ENCODE measurements at regions not wholly inside any gene's neighbourhood (a gene's known extent, or its start where the extent isn't known, plus 50 kb on each side); places are given as distances from the start of the nearest gene placed in this dataset.
"Not testable (repeated sequence)": the region's sequence is repeated elsewhere in the genome, so short reads cannot be mapped to it uniquely, and the experiment has no call there.

DNA sequence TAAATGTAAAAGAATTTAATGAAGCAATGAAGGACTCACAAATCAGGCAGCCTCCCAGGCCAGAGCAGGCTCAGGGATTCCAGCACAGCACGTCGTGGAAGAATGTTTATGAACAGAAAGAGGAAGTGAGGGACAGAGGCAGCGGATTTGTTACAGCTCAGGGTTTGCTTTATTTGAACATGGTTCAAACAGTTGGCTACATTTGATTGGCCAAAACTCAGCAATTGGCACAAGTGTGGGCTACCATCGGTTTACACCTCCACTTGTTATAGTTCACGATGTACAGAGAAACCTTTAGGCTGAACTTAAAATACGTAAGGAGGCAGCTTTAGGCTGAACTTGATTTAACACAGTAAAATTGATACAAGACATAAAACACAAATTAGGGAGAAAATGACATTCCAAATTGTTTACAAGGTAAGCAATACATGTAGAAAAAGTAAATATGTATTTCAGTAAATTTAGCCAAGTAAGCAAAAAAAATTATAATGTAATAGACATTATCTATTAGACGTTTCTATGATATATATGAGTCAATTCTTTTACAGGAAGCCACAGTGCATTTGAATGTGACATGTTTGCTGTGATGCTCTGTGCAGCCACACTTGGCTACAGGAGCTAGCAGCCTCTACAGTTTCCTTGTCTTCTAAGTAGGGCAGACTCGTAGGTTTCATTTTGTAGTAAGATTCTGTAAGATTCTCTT, 126.5 kb downstream of the ADSS2 start:
- no peak for DNase-seq

DNA sequence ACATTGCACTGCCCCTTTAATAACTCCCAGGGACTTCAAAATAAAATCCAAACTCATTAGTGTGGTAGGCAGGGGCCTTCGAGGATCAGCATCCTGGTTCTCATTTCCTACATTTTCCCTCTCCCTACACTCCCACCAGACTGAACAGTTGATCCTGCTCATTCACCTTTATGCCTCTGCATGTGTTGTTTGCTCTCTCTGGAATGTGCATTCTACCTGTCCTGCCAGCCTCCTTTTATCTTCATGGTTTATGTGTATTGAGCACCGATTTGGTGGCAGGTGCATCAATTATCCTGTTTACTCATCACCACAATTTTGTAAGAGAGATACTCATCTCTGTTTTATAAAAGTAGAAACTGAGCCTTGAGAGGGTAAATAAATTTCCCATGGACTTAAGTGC, 125.0 kb downstream of the ADSS2 start:
- no peak for DNase-seq

DNA sequence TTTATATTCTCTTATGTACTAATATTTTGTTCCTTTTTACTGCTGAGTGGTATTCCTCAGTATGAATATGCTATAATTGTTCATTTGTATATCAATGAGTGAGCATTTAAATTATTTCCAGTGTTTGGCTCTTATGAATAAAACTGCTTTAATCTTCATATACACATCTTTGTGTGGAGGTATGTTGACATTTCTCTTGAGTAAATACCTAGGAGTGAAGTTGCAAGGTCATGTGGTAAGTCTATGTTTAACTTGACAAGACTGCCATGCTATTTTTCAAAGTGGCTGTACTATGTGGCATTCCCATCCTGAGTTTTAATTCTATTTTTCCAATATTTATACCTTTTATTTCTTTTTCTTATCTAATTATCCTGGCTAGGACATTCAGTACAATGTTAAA, 124.2 kb downstream of the ADSS2 start:
- DNase-seq: no peak

DNA sequence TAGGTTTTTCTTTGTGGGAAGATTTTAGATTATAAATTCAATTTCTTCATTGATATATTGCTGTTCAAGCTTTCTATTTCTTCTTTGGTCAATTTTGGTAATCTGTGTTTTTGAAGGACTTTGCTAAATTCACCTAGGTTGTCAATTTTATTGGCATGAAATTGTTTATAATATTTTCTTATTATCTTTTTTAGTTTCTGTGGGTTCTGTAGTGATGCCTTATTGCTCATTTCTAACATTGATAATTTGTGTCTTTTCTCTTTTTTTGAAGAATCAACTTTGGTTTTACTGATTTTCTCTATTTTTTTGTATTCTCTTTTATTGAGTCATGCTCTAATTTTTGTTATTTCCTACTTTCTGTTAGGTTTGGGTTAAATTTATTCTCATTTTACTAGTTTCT, 123.2 kb downstream of the ADSS2 start:
- no peak for DNase-seq

DNA sequence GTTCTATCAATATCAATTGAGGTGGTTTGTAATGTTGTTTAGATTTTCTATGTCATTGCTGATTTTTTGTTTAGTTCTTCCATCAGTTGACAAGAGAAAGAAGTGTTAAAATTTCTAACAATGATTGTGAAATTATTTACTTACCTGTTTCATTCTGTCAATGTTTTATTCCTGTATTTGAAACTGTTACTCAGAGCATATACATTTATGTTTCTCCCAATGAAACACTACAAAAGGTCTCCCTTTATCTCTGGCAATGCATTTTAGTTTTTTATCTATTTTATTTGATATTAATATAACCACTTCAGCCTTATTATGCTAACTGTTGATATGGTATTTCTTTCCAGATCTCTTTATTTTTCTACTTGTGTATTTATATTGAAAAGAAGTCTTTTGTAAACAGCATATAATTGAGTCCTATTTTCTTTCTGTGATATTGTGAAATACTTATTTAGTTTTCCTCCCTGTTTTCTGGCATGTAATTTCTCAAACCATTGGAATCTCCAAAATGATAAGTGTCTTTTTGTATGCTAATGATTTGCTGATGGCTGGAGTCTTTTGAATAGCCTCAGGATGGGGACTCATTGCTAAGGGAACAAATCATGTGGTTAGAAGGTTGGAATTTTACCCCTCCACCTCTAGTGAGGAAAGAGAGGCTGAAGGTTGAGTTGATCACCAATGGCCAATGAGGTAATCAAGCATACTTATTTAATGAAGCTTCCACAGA, 122.0 kb downstream of the ADSS2 start:
- no peak for DNase-seq

DNA sequence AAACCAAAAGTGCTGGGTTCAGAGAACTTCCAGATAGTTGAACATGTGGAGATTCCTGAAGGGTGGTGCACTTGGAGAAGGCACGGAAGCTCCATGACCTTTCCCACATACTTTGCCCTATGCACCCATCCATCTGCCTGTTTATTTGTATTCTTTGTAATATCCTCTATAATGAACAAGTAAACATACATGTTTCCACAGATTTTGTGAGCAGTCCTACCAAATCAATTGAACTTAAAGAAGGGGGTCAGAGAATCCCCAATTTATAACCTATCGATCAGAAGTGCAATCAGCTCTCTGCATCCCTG, 121.4 kb downstream of the ADSS2 start:
- DNase-seq: no peak

DNA sequence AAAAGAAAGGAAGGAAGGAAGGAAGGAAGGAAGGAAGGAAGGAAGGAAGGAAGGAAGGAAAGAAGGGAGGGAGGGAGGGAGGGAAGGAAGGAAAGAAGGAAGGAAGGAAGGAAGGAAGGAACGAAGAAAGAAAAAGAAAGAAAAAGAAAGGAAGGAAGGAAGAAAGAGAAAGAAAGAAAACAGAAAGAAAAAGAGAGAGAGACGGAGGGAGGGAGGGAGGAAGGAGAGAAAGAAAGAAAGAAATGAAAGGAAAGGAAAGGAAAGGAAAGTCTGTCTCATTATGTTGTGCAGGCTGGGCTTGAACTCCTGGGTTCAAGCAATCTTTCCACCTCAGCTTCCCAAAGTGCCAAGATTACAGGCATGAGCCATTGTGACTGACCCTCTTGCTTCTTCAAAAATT, 118.9 kb downstream of the ADSS2 start:
- not testable (repeated sequence) for DNase-seq

DNA sequence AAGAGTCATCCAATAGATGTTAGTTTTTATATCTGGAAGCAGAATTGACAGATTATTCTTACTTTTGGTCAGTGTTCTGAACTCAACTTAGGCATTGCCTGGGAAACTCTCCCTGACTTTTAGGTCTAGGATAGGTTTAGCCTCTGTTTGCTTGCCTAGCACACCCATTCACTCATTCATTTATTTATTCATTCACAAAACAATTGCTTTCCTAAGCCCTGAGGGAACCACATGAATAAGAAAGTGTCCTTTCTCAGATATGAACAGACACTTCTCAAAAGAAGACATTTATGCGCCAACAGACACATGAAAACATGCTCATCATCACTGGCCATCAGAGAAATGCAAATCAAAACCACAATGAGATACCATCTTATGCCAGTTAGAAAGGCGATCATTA, 117.4 kb downstream of the ADSS2 start:
- not testable (repeated sequence) for DNase-seq

DNA sequence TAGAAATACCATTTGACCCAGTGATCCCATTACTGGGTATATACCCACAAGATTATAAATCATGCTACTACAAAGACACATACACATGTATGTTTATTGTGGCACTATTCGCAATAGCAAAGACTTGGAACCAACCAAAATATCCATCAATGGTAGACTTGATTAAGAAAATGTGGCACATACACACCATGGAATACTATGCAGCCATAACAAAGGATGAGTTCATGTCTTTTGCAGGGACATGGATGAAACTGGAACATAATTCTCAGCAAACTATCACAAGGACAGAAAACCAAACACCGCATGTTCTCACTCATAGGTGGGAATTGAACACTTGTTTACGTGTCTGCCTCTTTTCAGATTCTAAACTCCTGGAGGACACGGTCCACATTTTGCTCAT, 116.9 kb downstream of the ADSS2 start:
- not testable (repeated sequence) for DNase-seq

DNA sequence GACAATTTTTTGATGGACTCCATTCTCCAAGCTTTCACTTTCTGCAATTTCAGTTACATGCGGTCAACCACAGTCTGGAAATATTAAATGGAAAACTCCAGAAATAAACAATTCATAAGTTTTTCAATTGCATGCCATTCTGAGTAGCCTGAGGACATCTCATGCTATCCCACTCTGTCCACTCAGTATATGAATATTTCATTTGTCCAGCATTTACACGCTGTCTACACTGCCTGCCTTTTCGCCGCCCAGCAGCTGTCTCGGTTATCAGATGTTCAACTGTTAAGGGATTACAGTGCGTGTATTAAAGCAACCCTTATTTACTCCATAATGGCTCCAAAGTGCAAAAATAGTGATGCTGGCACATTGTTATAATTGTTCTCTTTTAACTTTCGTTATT, 116.3 kb downstream of the ADSS2 start:
- DNase-seq: no peak

DNA sequence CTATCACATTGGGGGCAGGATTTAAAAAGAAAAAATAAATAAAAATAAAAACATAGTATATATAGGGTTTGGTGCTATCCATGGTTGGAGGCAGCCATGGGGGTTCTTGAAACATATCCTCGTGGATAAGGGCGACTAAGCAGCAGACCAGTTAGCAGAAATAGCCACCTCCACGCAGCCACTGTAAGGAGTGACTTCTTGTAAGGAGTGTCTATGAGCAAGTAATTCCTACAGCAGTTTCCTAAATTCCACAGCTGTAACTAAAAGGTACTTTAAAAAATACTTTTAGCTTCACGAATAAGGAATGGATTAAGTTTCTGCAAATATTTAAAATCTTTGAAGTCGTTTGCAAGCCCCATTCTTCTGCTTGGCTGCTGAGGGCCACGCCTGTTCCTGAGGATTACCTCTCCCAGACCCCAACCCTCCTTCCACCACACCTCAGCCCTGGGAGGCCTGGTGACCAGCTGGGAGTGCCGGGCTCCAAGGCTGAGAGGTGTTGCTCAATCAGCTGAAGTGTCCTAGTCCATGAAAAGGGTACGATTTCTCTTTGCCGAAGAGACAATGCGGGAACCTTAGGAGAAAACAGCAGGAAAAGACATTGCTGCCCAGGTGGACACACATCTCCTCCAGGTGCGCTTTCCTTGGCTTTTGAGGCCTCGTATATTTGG, 115.3 kb downstream of the ADSS2 start:
- DNase-seq: no peak

DNA sequence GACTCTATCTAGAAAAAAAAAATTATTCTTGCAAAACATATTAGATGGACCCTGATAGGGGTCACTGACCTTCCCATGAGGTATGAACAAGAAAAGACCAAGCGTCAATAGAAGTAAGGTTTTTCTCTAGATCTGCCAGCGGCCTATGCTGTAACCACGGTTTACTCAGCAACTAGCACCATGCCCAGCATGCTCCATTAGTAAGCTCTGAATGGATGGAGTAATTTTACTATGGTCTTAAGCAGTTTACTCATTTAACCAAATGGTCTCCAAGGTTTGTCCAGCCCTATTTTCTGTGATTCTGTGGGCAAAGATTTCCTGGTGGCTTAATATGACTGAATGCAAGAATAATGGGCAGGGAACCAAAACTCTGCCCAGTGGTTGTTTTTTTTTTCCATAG, 113.9 kb downstream of the ADSS2 start:
- no peak for DNase-seq

DNA sequence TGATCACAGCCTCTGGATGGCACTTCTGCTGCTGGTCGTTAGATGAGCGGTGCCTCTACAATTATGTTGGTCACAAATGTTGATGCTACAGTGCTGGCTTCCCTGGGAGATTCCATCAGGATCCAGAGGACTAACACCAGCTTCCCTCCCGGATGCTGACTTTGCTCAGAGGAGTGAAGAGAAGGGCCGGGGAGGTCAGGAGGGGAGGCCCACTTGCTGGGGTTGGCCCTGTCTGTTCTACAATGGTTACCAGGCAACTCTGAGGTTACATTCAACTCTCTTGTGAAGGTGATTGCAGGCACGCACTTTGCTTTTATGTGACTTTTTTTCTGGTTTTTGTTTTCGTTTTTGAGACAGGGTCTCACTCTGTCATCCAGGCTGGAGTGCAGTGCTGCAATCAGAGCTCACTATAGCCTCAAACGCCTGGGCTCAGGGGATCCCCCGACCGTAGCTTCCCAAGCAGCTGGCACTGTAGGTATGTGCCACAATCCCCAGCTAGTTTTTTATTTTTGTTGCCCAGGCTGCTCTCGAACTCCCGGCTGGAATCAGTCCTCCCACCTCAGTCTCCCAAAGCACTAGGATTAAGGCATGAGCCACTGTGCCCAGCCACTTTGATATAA, 112.5 kb downstream of the ADSS2 start:
- no peak for DNase-seq

DNA sequence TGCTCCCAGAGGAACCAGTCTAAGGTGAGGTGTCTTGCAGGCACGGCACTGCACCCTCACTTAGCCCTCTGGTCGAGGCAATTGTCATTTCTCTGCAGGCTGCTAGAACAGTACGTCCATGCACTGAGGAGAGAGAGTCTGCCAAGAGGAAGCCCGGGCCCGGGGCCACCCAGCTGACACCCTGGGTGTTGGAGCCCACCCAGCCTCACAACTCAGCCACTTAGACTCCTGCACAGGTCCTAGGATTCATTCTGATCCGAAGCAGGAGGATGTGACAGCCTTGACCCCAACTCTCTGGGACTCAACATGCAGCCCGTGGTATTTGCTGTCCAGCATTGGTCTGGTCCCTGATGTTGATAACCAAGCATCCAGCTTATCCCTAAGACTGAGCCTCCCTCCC, 111.9 kb downstream of the ADSS2 start:
- DNase-seq: no peak

DNA sequence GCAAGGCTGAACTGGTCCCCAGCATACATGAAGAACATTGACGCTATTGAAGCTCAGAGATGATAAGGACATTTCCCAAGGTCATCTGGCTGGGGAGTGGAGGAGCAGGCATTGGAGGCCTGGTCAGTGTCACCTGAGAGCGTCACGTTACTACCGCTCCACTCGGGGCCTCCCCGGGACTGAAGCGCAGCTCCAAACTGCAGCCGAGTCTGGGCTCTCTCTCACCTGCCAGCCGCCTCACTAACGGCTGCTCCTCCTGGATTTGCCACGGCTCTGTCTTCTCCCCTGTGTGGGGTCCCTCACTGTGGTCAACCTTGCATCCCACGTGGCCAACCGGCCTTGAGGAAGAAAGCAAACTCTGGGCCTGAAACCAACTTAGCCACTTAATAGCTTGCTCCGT, 111.3 kb downstream of the ADSS2 start:
- no peak for DNase-seq

DNA sequence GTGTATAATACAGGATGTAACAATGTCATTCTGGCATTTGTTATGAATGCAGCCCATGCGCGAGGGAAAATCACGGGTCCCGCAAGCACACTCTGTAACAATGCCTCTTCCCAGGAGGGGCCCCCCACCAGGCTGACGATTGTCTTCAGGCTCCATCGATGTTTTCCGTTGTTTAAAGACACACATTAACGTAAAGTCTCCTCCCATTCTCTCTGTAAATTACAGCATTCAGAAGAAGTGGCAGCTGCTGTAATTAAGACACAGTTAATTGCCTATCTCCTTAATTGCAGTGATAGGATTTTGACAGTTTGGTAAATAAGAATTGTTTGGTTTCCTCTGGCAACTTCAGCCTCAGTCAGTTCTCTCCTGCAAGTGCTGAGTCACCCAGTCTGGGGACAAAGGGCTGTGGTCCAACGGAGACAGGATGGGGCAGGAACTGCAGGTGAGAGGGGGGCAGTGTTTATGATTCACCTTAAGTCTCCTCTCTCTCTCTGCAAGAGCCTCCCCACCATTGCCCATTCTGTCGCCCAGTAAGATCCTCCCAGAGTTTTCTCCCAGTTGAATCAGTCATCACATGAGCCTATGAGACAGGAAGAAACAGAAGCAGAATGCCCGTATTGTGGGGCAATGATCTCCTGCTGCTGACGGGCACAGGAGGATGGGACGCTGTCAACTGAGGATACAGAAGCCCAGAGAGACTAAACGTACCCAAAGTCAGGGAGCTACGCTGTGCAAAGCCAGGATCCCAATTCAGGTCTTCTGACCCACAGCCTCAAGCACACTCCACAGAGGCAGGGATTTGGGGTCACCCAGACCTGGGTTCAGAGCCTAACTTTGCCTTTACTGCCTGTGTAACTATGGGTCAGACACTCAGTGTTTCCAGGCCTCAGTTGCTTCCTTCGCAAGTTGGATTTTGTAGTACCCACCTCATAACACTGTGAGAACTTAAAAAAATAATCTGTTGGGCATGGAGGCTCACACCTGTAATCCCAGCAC, 110.0 kb downstream of the ADSS2 start:
- DNase-seq: no peak

DNA sequence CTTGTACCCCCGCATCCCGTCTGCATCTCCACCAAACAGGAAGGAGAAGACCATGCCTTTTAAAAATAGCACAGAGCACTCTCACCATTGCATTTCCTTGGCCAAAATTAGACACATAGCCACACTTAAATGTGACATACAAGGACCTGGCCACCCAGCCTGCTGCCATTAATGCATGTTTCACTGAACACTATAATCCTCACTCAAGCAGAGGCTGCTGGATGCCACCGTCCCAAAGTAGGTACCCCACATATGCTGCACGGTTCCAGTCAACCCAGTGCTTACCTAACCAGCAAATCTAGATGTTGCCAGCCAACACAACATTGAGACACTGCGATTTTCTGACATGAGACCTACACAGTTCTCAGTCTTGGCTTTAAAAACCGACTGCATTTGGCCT, 107.7 kb downstream of the ADSS2 start:
- no peak for DNase-seq

DNA sequence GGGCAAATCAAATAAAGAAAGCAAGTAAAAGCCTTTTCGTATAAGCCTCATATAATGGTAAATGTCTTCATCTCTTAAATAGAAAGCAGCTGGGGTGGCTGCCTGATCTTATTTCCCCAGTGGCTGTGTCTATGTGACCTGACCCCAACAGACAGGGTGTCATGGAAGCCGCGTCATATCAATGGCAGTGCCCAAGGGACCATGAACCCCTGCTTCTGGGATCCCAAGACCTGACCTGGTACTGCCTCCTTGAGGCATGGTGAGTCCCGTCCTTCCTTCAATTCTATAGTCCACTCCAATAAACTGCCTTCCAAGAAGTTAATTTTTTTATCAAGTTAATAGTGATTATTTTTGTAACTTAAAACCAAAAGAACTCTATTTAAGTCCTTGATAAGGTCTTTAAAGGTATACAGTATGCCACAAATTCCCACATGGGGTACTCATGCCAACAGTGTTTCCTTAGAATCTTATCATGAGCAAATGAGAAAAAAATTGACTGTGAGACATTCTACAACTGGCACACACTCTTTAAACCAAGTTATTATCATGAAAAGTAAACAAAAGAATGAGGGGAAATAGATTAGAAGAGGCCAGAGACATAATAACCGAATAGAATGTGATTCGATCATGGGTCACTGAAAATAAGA, 104.6 kb downstream of the ADSS2 start:
- DNase-seq: no peak

DNA sequence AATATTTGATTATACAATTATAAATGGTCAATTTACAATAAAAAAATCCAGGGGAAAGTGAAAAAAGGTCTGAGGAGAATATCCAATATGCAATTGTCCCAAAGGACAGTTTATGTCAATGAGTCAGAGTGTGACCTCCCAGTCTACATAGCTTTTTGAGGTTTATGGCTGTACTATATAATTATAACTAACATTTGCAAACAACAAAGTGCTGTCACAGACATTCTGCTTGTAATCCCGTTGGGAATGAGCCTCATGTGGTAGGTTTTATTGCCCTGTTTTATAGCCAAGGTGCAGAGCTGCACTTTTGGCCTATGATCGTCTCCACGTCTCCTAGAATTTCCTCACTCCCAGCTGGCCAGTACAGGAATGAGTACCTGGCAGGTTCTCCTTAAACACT, 103.8 kb downstream of the ADSS2 start:
- DNase-seq: no peak

DNA sequence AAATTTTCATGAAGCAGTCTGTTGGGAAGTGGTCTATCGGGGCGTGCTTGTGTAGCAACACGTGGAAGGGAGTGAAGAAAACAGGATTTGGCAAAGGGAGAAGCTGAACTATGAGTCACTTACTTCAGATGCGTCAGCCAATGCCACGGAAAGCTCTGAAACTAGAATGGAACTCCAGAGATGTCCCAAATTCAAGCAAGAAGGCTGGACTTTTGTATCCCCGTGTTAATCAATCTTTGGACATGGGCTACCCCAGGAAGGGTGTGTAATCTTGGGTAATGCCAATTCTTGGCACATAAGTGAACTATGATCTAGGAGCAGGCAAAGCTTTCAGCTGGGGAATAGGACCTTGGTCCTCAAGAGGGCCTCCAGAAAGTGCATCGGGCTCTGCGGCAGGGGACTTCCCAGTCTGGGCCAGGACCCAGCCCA, 102.6 kb downstream of the ADSS2 start:
- DNase-seq: no peak

DNA sequence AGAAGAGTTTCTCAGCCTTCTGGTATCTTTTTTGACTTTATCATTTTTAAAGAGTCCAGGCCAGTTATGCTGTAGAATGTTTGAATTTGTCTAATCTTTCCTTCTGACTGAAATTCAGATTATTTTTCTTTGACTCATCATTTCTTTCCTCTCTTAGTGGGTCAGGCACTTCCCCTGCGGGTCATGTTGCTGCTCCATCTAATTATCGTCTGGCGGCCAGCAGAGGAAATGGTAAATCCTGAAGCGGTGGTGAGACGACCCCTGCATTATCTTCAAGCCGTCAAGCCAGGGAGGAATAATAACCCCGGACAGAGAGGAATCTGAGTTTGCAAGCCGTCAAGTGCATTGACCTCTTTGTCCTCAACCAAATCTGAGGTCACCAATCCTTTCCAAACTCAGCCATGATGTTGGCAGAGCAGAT, 102.1 kb downstream of the ADSS2 start:
- DNase-seq: no peak

DNA sequence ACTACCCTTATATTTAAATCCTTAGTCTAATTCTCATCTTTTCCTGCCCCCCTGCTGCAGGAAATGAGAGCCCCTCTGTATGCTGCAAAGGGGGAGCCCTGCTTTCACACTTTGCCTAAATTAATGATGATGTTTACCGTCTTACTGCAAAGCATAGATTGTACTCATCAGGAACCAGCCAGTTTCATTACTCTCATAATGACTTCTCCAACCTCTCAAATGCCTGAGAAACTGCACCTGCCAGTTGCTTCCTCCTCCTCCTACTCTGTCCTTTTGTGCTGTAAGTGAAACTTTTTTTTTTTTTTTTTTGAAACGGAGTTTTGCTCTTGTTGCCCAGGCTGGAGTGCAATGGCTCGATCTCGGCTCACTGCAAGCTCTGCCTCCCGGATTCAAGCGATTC, 101.7 kb downstream of the ADSS2 start:
- DNase-seq: no peak
